ENCODE measurements at regions not wholly inside any gene's neighbourhood (a gene's known extent, or its start where the extent isn't known, plus 50 kb on each side); places are given as distances from the start of the nearest gene placed in this dataset.

DNA sequence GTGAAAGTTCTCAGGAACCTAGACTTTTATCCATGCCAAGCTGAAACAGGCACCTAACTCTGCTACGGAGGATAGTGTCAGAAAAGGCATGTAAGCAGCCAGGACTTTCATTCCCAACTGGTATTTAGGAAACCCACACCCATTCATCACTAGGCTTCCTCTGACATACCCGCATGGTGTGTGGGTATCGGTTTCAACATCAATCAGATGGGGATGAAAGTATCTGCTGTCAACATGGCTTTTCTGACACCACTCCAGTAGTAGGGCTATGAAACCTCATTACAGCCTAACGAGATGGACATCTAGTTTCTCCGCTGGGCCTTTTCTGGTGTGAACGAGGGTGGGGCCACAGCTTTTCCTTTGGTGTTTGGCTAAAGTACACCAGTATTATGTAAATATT is 1178.3 kb downstream of the CDH11 start:
- no peak overlapping the region for H3K4me3 ChIP-seq (ENCODE audit: low read depth, low read length)
- no peak for TF ChIP-seq CTCF (IDR thresholded peaks at IDR 0.05; ENCODE audit: low read depth, low read length, missing control alignments)
- DNase-seq (ENCODE audit: low read depth) = no peak

- no peak for DNase-seq (ENCODE audit: low read depth)
- no peak for TF ChIP-seq CTCF (IDR thresholded peaks at IDR 0.05; ENCODE audit: low read depth, low read length, missing control alignments)
- no peak overlapping the region for H3K4me3 ChIP-seq (ENCODE audit: low read depth, low read length)
Measured at GRCh38 chr16:63938661-63939060, 1183.2 kb downstream of the CDH11 start.

- DNase-seq (ENCODE audit: low read depth) = no peak
- H3K4me3 ChIP-seq (ENCODE audit: low read depth, low read length) = no peak overlapping the region
- TF ChIP-seq CTCF (IDR thresholded peaks at IDR 0.05; ENCODE audit: low read depth, low read length, missing control alignments) = no peak
Measured at GRCh38 chr16:63933841-63934240, 1188.0 kb downstream of the CDH11 start.

GRCh38 chr16:63928421-63928820 is 1193.4 kb downstream of the CDH11 start:
- no peak overlapping the region for H3K4me3 ChIP-seq (ENCODE audit: low read depth, low read length)
- DNase-seq (ENCODE audit: low read depth) = no peak
- no peak for TF ChIP-seq CTCF (IDR thresholded peaks at IDR 0.05; ENCODE audit: low read depth, low read length, missing control alignments)

- TF ChIP-seq CTCF (IDR thresholded peaks at IDR 0.05; ENCODE audit: low read depth, low read length, missing control alignments) = no peak
- no peak for DNase-seq (ENCODE audit: low read depth)
- H3K4me3 ChIP-seq (ENCODE audit: low read depth, low read length) = no peak overlapping the region
Measured at GRCh38 chr16:63925221-63925620, 1196.6 kb downstream of the CDH11 start.

GRCh38 chr16:63922560-63922959 is 1199.3 kb downstream of the CDH11 start:
- no peak for TF ChIP-seq CTCF (IDR thresholded peaks at IDR 0.05; ENCODE audit: low read depth, low read length, missing control alignments)
- DNase-seq (ENCODE audit: low read depth) = no peak
- H3K4me3 ChIP-seq (ENCODE audit: low read depth, low read length) = no peak overlapping the region

- H3K4me3 ChIP-seq (ENCODE audit: low read depth, low read length) = no peak overlapping the region
- DNase-seq (ENCODE audit: low read depth) = no peak
- no peak for TF ChIP-seq CTCF (IDR thresholded peaks at IDR 0.05; ENCODE audit: low read depth, low read length, missing control alignments)
Measured at GRCh38 chr16:63921737-63922295, 1200.0 kb downstream of the CDH11 start.

Measured in GM12864 (cell line).